ENCODE measurements at regions not wholly inside any gene's neighbourhood (a gene's known extent, or its start where the extent isn't known, plus 50 kb on each side); places are given as distances from the start of the nearest gene placed in this dataset.
"Not testable (repeated sequence)": the region's sequence is repeated elsewhere in the genome, so short reads cannot be mapped to it uniquely, and the experiment has no call there.

DNA sequence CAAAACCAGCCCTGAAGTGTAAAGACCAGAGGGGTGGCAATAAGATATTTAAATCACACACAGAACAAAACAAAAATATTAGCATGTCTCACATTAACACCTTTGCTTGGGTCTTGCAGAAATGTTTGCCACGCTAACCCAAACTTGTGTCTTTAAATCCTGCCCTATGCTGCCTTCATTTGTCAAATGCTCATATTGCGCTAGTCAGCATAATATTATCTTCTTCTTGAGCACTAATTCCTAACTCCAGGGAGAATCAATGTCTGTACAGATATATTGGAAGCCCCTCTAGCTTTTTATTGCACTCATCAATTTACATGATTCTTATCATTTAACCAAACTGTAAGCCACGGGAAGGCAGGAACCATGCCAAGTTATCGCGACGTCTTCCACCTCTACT, 614.8 kb upstream of the SOX9 start:
- H3K4me1 ChIP-seq (ENCODE audit: insufficient read depth, low read length): no peaks in the 10 kb centered on the region
- H3K9ac ChIP-seq (ENCODE audit: low read depth, low read length): no peak overlapping the region
- H3K36me3 ChIP-seq (ENCODE audit: insufficient read depth, low read depth, low read length): no peaks in the 10 kb centered on the region
- no peak overlapping the region for H3K4me3 ChIP-seq (ENCODE audit: low read length)
- no peak overlapping the region for H3K27ac ChIP-seq (ENCODE audit: low read length)
- no peaks in the 10 kb centered on the region for H3K9me3 ChIP-seq (ENCODE audit: insufficient read depth, low read depth, low read length)
- no peaks in the 10 kb centered on the region for H3K27me3 ChIP-seq (ENCODE audit: insufficient read depth, low read length)

DNA sequence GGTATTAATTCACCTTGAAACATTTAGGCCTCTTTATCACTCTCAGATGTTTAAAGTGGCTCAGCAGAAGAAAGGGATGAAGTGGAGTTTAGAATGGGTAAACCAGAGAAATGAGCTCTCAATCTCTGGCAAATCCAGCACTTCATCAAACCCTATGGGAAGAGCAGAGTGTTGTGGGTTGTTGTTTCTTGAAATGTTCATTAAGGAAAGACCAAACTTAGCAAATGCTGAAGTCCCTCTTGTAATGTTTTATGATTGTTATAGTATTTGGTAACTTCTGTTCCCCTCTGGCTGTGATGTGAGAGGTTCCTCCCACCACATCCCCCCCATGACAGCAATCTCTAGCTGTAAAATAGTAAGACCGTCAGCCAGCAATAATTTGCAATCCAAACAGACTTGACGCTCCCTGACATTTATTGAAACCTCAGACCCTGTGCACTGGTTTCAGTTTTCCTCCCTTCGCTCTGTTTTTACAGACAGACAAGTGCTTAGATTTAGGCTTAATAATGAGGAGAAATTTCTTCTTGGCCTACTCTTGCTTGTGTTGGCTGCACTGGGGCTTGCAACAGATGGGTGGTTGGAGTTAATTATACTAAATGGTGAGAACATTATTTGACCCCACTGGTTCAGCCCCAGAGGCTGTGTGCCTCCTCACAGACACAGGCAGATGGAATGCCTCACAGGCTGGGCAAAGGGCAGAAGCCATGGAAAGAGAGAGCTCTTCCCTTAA, 609.4 kb upstream of the SOX9 start:
- no peaks in the 10 kb centered on the region for H3K9me3 ChIP-seq (ENCODE audit: insufficient read depth, low read depth, low read length)
- H3K4me1 ChIP-seq (ENCODE audit: insufficient read depth, low read length): no peaks in the 10 kb centered on the region
- no peaks in the 10 kb centered on the region for H3K36me3 ChIP-seq (ENCODE audit: insufficient read depth, low read depth, low read length)
- H3K4me3 ChIP-seq (ENCODE audit: low read length): no peak overlapping the region
- H3K27me3 ChIP-seq (ENCODE audit: insufficient read depth, low read length): no peaks in the 10 kb centered on the region
- no peak overlapping the region for H3K9ac ChIP-seq (ENCODE audit: low read depth, low read length)
- no peak overlapping the region for H3K27ac ChIP-seq (ENCODE audit: low read length)

DNA sequence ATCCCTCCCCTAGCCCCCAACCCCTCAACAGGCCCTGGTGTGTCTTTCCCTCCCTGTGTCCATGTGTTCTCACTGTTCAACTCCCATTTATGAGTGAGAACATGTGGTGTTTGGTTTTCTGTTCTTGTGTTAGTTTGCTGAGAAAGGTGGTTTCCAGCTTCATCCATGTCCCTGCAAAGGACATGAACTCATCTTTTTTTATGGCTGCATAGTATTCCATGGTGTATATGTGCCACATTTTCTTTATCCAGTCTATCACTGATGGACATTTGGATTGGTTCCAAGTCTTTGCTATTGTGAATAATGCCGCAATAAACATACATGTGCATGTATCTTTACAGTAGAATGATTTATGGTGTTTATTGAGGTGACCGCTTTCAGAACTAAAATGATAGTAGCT, 607.1 kb upstream of the SOX9 start:
- H3K9me3 ChIP-seq (ENCODE audit: insufficient read depth, low read depth, low read length); H3K27me3 ChIP-seq (ENCODE audit: insufficient read depth, low read length); H3K36me3 ChIP-seq (ENCODE audit: insufficient read depth, low read depth, low read length); H3K27ac ChIP-seq (ENCODE audit: low read length); H3K4me1 ChIP-seq (ENCODE audit: insufficient read depth, low read length); H3K4me3 ChIP-seq (ENCODE audit: low read length); H3K9ac ChIP-seq (ENCODE audit: low read depth, low read length): not testable (repeated sequence)

- Histone ChIP-seq H3K9ac (ENCODE audit: low read depth, low read length) (no peak overlapping the region), H3K27me3 (ENCODE audit: insufficient read depth, low read length) (no peaks in the 10 kb centered on the region), H3K27ac (ENCODE audit: low read length) (no peak overlapping the region), H3K4me3 (ENCODE audit: low read length) (no peak overlapping the region), H3K9me3 (ENCODE audit: insufficient read depth, low read depth, low read length) (no peaks in the 10 kb centered on the region), H3K4me1 (ENCODE audit: insufficient read depth, low read length) (0 out of 2 replicates have a peak, but pooled peaks cover 2% of the 10 kb centered on the region), H3K36me3 (ENCODE audit: insufficient read depth, low read depth, low read length) (no peaks in the 10 kb centered on the region)
Observed at GRCh38 chr17:71516149-71516548, 604.7 kb upstream of the SOX9 start.

DNA sequence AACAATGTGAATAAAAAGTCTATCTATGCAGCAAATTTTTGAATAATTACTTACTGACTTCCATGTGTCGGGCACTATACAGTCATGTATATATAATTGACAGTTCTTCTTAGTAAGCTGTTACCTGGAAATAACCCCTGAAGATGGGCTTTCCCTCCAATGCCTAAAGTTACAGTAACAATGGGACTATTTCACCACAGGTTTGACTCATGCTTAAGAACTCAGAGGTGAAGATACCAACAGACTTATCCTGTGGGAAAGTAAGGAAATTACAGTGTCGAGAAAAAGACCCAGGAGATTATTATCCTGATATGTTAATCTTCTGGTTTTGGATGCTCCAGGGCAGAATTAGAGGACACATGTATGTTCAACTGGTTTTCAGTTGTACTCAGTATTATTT, 601.5 kb upstream of the SOX9 start:
- no peak overlapping the region for H3K27ac ChIP-seq (ENCODE audit: low read length)
- no peak overlapping the region for H3K4me3 ChIP-seq (ENCODE audit: low read length)
- no peaks in the 10 kb centered on the region for H3K36me3 ChIP-seq (ENCODE audit: insufficient read depth, low read depth, low read length)
- peaks cover 8% of the 10 kb centered on the region; the same call in 1 of the 2 replicates for H3K4me1 ChIP-seq (ENCODE audit: insufficient read depth, low read length)
- H3K27me3 ChIP-seq (ENCODE audit: insufficient read depth, low read length): no peaks in the 10 kb centered on the region
- no peaks in the 10 kb centered on the region for H3K9me3 ChIP-seq (ENCODE audit: insufficient read depth, low read depth, low read length)
- H3K9ac ChIP-seq (ENCODE audit: low read depth, low read length): no peak overlapping the region

DNA sequence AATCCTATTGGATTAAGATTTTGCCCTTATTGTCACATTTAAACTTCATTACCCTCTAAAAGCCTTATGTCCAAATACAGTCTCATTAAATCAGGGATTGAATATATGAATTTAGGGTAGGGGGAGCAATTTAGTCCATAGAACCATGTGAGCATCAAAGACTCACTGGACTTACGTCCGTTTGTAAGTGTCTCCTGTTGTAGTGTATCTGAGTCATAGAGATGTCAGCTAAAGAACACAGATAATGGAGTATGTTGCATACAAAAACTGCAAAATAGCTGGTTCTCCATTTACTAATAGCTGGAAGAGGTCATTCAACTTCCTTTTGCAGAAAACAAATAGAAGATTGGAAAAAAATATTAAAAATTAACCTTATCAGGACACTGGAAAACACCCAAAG, 599.1 kb upstream of the SOX9 start:
- Histone ChIP-seq H3K4me3 (ENCODE audit: low read length) (no peak overlapping the region), H3K9me3 (ENCODE audit: insufficient read depth, low read depth, low read length) (no peaks in the 10 kb centered on the region), H3K36me3 (ENCODE audit: insufficient read depth, low read depth, low read length) (no peaks in the 10 kb centered on the region), H3K4me1 (ENCODE audit: insufficient read depth, low read length) (peaks cover 8% of the 10 kb centered on the region; the same call in 1 of the 2 replicates), H3K9ac (ENCODE audit: low read depth, low read length) (no peak overlapping the region), H3K27ac (ENCODE audit: low read length) (no peak overlapping the region), H3K27me3 (ENCODE audit: insufficient read depth, low read length) (no peaks in the 10 kb centered on the region)

DNA sequence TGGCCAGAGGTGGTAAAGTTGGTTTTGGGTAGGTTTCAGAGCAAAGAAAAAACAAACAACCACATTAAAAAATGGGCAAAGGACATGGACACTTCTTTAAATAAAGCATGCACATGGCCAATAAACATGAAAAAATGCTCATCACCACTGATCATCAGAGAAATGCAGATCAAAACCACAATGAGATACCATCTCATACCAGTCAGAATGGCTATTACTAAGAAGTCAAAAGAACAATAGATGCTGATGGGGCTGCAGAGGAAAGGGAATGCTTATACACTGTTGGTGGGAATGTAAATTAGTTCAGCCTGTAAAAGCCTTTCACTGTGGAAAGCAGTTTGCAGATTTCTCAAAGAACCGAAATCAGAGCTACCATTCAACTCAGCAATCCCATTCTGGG, 598.4 kb upstream of the SOX9 start:
- no peak overlapping the region for H3K9ac ChIP-seq (ENCODE audit: low read depth, low read length)
- H3K27me3 ChIP-seq (ENCODE audit: insufficient read depth, low read length): no peaks in the 10 kb centered on the region
- H3K36me3 ChIP-seq (ENCODE audit: insufficient read depth, low read depth, low read length): no peaks in the 10 kb centered on the region
- H3K27ac ChIP-seq (ENCODE audit: low read length): no peak overlapping the region
- H3K4me3 ChIP-seq (ENCODE audit: low read length): no peak overlapping the region
- peaks cover 8% of the 10 kb centered on the region; the same call in 1 of the 2 replicates for H3K4me1 ChIP-seq (ENCODE audit: insufficient read depth, low read length)
- H3K9me3 ChIP-seq (ENCODE audit: insufficient read depth, low read depth, low read length): no peaks in the 10 kb centered on the region

DNA sequence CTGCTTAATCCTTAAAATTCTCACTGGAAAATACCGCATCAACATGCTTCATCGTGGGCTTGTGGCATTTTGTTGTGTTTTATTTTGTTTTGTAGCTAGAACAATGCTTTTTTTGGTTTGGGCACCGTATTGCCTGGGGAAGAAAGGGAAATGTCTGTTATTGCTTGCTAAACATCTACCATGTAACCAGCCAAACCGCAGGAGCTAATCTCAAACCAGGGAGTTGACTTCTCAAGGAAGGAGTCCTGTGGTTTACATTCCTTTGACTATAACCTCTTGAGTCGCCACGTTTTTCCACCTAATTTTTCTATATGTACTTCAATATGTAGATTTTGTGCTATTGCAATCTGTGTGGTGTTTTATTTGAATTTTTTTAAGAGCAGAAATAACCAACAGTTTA, 593.5 kb upstream of the SOX9 start:
- H3K27ac ChIP-seq (ENCODE audit: low read length): no peak overlapping the region
- no peak overlapping the region for H3K4me3 ChIP-seq (ENCODE audit: low read length)
- H3K9ac ChIP-seq (ENCODE audit: low read depth, low read length): no peak overlapping the region
- peaks cover under 1% of the 10 kb centered on the region; the same call in 1 of the 2 replicates for H3K4me1 ChIP-seq (ENCODE audit: insufficient read depth, low read length)
- H3K36me3 ChIP-seq (ENCODE audit: insufficient read depth, low read depth, low read length): no peaks in the 10 kb centered on the region
- H3K27me3 ChIP-seq (ENCODE audit: insufficient read depth, low read length): no peaks in the 10 kb centered on the region
- no peaks in the 10 kb centered on the region for H3K9me3 ChIP-seq (ENCODE audit: insufficient read depth, low read depth, low read length)

DNA sequence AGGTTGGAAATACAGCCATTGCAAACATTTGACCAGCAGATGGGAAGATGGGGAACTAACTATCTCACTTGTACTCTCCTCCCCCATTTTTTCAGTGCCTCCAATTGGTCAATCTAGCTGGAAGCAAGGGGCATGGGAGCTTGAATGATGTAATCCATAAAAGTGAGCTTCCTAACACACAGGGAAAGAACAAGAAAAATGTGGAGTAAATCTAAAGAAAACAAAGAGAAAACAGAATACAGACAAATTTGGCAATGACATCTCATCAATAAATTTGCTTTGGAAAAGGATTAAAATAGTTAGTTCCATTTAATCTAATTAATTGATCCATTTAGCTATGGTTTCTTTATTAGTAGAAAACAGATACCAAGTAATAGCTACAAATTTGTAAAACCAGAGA, 592.6 kb upstream of the SOX9 start:
- Histone ChIP-seq H3K9ac (ENCODE audit: low read depth, low read length) (no peak overlapping the region), H3K4me3 (ENCODE audit: low read length) (no peak overlapping the region), H3K9me3 (ENCODE audit: insufficient read depth, low read depth, low read length) (no peaks in the 10 kb centered on the region), H3K27ac (ENCODE audit: low read length) (no peak overlapping the region), H3K27me3 (ENCODE audit: insufficient read depth, low read length) (no peaks in the 10 kb centered on the region), H3K36me3 (ENCODE audit: insufficient read depth, low read depth, low read length) (no peaks in the 10 kb centered on the region), H3K4me1 (ENCODE audit: insufficient read depth, low read length) (no peaks in the 10 kb centered on the region)

DNA sequence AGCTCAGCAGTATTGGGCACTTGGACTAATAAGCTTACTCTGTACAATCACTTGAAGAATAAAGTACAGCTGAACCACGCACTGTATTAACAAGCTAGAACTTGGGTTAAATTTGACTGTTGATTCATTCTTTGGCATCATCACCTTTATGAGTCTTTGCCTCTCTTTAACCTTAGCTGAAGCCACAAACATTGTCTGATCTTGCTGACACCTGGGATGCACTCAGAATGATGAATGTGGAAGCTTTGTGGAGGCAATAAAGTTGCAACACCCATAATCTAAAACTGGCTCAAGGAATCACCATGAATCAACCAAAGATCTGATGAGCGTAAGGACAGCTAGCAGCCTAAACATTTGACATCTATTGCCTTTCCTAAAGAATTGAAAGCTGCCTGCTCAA, 590.6 kb upstream of the SOX9 start:
- Histone ChIP-seq H3K36me3 (ENCODE audit: insufficient read depth, low read depth, low read length) (no peaks in the 10 kb centered on the region), H3K27me3 (ENCODE audit: insufficient read depth, low read length) (no peaks in the 10 kb centered on the region), H3K9ac (ENCODE audit: low read depth, low read length) (no peak overlapping the region), H3K9me3 (ENCODE audit: insufficient read depth, low read depth, low read length) (no peaks in the 10 kb centered on the region), H3K4me1 (ENCODE audit: insufficient read depth, low read length) (no peaks in the 10 kb centered on the region), H3K27ac (ENCODE audit: low read length) (no peak overlapping the region), H3K4me3 (ENCODE audit: low read length) (no peak overlapping the region)

GRCh38 chr17:71535321-71535720, 585.5 kb upstream of the SOX9 start:
- Histone ChIP-seq H3K4me1 (ENCODE audit: insufficient read depth, low read length) (peaks cover 3% of the 10 kb centered on the region; the same call in 1 of the 2 replicates), H3K9ac (ENCODE audit: low read depth, low read length) (no peak overlapping the region), H3K9me3 (ENCODE audit: insufficient read depth, low read depth, low read length) (no peaks in the 10 kb centered on the region), H3K4me3 (ENCODE audit: low read length) (no peak overlapping the region), H3K27ac (ENCODE audit: low read length) (no peak overlapping the region), H3K27me3 (ENCODE audit: insufficient read depth, low read length) (no peaks in the 10 kb centered on the region), H3K36me3 (ENCODE audit: insufficient read depth, low read depth, low read length) (no peaks in the 10 kb centered on the region)

- Histone ChIP-seq H3K4me1 (ENCODE audit: insufficient read depth, low read length) (0 out of 2 replicates have a peak, but pooled peaks cover 10% of the 10 kb centered on the region), H3K27ac (ENCODE audit: low read length) (no peak overlapping the region), H3K36me3 (ENCODE audit: insufficient read depth, low read depth, low read length) (no peaks in the 10 kb centered on the region), H3K4me3 (ENCODE audit: low read length) (no peak overlapping the region), H3K9me3 (ENCODE audit: insufficient read depth, low read depth, low read length) (no peaks in the 10 kb centered on the region), H3K9ac (ENCODE audit: low read depth, low read length) (no peak overlapping the region), H3K27me3 (ENCODE audit: insufficient read depth, low read length) (no peaks in the 10 kb centered on the region)
Observed at GRCh38 chr17:71546419-71546818, 574.4 kb upstream of the SOX9 start.

Data from iPS-20b (cell line).